Tongue (tissue), 1 donor: ENCODE measurements at regions not wholly inside any gene's neighbourhood (a gene's known extent, or its start where the extent isn't known, plus 50 kb on each side); places are given as distances from the start of the nearest gene placed in this dataset.
"Not testable (repeated sequence)": the region's sequence is repeated elsewhere in the genome, so short reads cannot be mapped to it uniquely, and the experiment has no call there.

Experiments used
- DNase-seq: peaks from one replicate; pipeline ENCODE4 v3.0.0-alpha.2; 2015

DNA sequence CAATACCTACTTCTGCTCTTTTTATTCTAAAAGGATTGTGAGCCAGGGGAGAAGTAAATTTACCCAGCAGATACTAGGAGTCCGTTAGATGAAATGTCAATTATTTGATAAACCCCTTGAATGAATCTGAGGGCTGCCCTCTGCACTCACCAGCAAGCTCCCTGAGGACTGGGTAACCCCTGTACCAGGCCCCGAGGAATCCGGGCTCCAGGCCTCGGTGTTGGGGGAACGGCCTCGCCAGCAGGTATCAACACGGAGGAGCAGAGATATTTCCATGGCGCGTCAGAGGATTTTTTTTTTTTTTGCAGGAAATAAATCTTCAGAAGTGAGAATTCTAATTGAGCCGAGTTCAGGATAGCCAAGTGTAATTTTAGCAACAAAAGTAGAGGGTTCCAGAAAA, 1408.8 kb downstream of the BRD1 start:
- DNase-seq, result no peak

- no peak for DNase-seq
These were observed 1410.2 kb downstream of the BRD1 start for GRCh38 chr22:48417225-48418070.

DNA sequence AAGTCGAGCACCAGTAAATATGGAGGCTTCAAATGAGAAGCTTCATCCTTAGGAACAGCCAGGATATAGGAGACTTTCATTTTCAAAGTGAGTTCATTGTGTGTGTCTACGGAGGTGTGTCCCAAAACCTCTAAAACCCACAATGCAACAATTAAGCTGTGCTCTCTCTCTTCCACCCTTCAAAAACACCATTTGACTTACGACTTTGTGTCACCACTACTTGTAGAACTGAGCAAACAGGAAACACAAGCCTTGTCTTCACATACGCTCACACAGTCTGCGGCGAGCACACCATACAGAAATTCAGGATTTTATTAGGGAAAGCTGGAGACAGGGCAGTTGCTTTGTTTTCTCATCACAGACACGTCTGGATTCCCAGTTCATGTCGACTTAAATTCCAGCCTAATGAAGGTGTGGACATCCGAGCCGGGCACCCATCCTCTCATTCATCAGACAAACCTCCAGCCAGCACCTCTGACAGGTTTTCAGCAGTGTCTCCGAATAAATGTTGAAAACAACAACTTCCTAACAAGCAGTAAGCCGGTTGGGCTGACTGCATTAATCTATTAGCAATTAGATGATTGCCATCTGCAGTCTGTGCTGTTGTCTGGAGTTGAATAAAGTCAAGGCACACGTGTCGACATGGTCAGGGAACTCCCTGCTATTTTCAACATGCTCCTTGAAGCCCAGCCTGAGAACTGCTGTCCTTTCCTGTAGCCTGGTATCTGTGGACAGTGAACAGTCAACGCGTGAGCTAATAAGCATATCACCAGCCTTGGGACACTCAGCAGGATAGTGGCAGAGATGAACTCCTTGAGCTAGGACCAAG, 1411.1 kb downstream of the BRD1 start:
- no peak for DNase-seq

GRCh38 chr22:48415520-48415919, 1412.2 kb downstream of the BRD1 start:
- no peak for DNase-seq

DNA sequence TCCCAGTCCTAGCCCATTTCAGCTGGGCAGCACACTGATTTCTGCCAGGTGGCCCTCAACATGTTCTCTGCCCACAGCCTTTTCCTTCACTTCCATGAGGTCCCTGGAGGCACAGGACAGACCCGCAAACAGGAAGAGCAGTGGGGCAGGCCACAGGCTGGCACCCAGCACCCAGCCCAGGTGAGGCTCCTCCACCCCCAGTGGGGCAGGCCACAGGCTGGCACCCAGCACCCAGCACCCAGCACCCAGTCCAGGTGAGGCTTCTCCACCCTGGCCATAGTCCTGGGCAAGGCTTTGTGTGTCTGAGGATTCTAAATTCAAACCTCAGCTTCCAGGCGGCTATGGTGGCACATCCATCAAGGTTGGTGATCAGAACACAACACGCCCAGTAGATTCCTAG, 1413.0 kb downstream of the BRD1 start:
- DNase-seq, result no peak

DNA sequence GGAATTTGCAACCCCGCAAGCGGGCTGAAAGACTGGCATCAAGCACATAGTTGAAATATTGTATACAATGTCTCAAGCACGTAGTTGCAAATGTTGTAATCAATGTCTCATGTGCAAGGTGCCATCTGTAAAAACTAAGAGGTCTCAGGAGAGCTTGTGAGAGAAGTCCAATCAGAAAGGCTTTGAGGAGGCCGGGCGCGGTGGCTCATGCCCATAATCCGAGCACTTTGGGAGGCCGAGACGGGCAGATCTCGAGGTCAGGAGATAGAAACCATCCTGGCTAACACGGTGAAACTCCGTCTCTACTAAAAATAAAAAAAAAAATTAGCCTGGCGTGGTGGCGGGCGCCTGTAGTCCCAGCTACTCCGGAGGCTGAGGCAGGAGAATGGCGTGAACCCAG, 1414.7 kb downstream of the BRD1 start:
- not testable (repeated sequence) for DNase-seq

- no peak for DNase-seq
These were observed 1417.1 kb downstream of the BRD1 start for GRCh38 chr22:48410536-48410935.

DNA sequence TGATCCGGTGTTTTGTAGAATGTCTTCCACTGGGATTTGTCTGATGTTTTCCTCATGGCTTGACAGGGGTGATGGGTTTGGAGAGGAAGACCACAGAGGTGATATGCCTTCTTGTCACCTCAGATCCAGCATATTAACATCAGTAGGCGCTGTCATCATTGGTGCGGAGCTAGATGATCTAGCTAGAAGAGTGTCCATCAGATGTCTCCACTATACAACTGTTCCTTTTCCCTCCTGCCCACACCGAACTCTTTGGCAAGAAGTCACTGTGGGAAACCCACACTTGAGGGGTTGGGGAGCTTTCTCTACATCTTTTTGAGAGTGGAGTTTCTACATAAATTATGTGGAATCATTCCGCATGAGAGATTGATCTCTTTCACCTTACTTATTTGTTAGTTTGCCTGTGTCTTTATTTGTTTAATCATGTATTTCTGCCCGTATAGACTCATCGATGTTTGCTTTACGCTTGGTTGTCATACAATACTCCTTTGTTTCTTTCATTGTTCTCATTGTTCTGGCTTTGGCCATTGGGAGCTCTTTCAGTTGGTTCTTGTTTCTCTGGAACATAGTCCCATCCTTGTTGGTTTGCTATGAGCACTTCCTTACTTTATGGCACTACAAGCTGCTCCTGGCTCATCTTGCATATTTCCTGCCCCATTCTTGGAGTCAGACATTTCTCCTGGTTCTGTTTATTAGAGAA, 1420.3 kb downstream of the BRD1 start:
- no peak for DNase-seq

GRCh38 chr22:48406161-48406560, 1421.5 kb downstream of the BRD1 start:
- DNase-seq, result no peak

DNA sequence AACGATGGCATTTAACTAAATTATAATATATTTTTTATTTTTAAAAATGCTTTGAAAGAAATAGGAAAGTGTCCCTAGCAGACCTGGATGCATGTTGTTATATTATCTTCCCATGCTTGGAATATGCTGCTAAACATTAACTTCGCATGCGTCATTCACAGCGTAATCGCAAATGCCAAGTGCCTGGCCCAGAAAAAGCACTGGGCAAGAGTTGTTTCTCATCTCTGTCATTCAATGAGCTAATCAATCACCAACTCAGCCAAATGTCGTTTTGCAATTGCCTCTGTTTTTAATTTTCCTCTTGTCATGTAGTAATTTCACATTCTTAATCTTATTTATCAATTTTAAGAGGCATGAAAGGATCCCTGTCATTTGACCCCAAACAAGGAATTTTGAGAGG, 1421.9 kb downstream of the BRD1 start:
- no peak for DNase-seq

- no peak for DNase-seq
These were observed 1422.7 kb downstream of the BRD1 start for GRCh38 chr22:48404801-48405447.

DNA sequence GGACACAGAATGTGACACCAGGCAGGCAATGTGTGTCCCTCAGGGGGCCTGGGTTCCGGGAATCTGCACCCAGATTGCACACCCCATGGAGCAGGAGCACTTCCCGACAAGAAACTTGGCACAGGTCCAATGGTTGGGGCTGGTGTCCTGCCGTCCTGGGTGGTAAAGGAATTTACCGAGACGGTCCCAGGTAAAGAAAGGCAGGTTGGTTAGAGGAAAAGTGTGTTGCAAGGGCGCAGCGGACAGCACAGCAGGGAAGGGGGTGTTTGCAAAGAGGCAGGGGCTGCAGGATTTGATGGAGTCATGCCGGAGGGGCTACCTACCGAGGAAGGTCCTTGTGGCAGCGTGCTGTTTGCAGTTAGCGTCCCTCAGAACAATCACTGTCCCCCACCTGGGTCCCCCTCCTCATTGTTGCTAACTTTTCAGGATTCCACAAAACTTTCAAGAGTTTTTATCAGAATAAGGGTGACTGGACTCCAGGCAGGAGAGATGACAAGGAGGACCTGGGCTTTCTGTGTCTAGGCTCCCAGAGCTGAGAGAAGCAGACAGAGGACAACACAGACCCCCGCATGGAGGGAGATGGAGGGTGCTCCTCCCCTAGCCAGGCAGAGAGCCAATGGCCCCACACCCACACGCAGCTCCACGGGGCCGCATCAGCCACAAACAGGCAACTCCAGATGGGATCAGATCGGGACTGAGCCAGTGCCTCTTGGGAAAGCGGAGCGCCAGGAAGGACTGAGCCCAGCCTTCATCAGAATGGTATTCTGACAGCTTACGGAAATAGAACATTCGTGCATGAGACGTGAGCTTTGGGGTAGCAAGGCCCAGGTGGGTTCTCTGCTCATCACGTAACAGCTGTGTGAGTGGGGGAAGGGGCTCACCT, 1423.9 kb downstream of the BRD1 start:
- peak; percentile 14 for DNase-seq

DNA sequence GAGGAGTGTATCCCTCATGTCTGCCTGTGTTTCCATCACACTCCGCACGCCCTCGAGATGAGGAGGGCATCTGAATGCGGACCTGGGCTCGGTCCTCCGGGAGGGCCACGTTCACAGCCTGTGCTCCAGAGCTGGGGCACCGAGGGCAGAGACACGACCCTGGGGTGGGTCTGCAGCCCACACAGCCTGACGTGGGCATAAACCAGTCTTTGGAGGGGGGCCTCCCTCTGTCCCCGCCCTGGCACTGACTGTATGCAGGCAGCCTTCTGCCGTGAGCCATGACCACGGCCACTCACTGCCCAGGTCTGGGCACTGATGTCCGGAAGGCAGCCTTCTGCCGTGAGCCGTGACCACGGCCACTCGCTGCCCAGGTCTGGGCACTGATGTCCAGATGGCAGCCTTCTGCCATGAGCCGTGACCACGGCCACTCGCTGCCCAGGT, 1425.1 kb downstream of the BRD1 start:
- no peak for DNase-seq

DNA sequence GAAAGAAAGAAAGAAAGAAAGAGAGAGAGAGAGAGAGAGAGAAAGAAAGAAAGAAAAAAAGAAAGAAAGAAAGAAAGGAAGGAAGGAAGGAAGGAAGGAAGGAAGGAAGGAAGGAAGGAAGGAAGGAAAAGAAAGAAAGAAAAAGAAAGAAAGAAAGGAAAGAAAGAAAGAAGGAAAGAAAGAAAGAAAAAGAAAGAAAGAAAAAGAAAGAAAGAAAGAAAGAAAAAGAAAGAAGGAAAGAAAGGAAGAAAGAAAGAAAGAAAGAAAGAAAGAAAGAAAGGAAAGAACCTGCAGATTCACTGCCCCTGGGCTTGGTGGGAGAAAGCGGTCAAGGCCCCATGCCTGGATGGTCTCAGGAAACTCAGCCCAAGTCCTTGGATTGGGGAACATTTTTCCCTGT, 1426.2 kb downstream of the BRD1 start:
- not testable (repeated sequence) for DNase-seq

- DNase-seq, result no peak
These were observed 1429.3 kb downstream of the BRD1 start for GRCh38 chr22:48398181-48398905.

GRCh38 chr22:48397531-48398180, 1430.0 kb downstream of the BRD1 start:
- DNase-seq, result no peak

DNA sequence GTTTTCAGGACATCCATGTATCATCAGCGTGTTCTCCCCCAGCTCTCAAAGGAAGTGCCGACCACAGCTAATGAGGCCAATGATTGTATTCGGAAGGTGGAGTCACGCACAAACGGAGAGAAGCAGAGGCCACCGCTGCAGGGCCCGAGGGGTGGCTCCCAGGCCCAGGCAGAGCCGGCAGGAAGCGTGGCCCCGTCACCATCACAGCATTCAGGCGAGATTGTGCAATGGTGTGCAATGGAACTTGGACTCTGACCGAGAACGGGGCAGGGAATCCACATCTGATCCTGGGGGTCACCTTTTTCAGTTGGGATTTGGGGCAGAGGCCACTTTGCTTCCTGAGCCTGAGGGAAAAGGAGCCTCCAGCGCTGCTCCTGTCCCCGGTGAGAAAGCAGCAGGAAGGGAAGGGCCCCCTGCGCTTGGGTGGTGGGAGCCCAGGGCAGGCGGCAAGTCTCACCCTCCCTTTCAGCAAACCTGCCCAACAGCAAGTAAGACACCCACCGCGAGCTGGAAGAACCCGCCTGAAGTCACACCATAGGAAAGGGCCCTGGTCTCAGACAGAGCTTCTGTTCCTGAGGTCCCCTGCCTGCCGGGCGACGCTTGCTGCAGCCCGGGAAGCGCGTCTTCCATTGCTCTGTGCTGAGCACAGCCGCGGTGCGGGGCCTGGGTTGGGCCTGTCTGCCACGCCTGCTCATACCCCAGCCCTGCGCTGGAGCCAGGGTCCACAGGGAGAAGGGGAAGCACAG, 1430.7 kb downstream of the BRD1 start:
- DNase-seq, result no peak

DNA sequence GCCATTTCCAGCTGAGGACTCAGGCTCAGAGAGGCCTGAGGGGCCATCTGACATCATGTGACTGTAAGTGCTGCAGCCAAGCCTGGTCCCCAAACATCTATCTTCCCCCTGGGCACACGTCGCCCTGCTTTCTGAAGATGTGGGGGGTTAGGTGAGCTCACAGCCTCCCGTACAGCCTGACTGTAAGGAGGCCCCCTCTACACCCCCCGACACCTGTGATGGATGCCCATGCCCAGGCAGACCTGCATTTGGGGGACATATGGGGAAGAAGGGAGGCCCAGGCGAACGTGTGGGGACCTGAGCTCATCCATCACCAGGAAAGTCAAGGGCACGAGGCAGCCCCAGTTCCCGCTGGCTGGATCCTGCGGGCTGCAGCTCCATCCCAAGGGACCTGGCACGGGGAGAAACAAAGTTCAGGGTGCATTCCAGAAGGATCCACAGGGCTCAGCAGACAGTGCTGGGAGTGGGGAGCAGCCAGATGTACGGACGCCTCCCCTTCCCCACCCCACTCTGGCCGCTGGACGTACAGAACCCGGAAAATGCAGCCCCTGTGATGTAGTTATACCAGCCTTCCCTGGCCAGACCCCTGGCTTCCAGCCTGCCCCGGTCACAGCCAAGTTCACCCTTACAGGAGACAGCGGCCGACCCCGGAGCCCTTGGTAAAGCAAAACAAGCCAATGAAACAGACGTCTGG, 1431.4 kb downstream of the BRD1 start:
- no peak for DNase-seq

DNA sequence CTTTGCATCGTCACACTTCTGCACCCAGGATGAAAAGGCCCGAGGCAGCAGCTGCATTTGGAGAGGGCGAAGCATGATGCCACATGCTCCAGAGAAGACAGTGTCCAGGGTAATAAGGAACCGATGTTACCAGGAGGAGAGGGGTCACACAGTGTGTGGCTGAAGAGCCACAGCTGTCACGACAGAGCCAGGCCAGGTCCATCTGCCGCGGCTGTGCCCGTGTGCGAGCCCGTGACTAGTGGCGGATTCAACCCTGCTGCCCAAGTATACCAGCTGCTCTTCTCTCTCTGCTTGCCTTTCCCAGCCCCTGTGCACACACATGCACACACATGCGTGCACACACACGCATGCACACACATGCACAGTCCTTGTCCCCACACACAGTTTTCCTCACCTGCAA, 1432.5 kb downstream of the BRD1 start:
- peak; percentile 25 for DNase-seq
